C4-2B (cell line): ENCODE measurements at regions not wholly inside any gene's neighbourhood (a gene's known extent, or its start where the extent isn't known, plus 50 kb on each side); places are given as distances from the start of the nearest gene placed in this dataset.

Experiments used
- CTCF ChIP-seq: fragments of 450-650 bp; conservative IDR thresholded peaks from 2 replicates; pipeline ENCODE4 v1.5.1; 2017; ENCODE audit warnings: mild to moderate bottlenecking
- ZFX ChIP-seq: fragments of 450-650 bp; IDR thresholded peaks from 2 replicates; pipeline ENCODE4 v1.6.1; 2017

- no peak for TF ChIP-seq CTCF
- no peak for TF ChIP-seq ZFX
These were observed 1076.5 kb upstream of the ZEB2 start for GRCh38 chr2:145596416-145596815.
